ENCODE measurements at regions not wholly inside any gene's neighbourhood (a gene's known extent, or its start where the extent isn't known, plus 50 kb on each side); places are given as distances from the start of the nearest gene placed in this dataset.

DNA sequence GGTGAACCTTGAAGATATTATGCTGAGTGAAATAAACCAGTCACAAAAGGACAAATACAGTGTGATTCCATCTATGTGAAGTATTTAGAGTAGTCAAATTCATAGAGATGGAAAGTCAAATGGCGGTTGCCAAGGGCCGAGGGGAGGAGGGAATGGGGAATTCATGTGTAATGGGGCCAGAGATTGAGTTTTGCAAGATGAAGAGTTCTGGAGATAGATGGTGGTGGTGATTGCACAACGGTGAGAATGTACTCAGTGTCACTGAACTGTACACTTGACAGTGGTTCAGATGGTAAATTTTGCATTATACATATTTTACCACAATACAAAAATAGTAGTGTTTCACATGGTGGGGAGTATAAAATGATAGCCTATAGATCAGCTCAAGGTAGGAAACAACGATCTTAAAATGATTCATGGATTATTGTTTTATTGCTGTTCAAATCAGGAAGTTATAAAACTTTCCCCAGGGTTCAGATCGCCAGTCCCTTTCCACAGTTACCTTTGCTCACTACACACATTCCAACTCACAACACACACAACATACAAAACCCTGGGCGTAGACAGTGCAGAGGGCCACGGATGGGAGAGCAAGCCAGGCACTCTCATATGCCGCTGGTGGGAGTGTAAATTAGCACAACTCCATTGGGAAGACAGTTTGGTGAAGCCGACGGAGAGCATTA lies 219.9 kb downstream of the ZIC5 start:
- TF ChIP-seq, protein P1, sequence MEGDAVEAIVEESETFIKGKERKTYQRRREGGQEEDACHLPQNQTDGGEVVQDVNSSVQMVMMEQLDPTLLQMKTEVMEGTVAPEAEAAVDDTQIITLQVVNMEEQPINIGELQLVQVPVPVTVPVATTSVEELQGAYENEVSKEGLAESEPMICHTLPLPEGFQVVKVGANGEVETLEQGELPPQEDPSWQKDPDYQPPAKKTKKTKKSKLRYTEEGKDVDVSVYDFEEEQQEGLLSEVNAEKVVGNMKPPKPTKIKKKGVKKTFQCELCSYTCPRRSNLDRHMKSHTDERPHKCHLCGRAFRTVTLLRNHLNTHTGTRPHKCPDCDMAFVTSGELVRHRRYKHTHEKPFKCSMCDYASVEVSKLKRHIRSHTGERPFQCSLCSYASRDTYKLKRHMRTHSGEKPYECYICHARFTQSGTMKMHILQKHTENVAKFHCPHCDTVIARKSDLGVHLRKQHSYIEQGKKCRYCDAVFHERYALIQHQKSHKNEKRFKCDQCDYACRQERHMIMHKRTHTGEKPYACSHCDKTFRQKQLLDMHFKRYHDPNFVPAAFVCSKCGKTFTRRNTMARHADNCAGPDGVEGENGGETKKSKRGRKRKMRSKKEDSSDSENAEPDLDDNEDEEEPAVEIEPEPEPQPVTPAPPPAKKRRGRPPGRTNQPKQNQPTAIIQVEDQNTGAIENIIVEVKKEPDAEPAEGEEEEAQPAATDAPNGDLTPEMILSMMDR (IDR thresholded peaks at IDR 0.05; ENCODE audit: low read depth, low read length): no peak
- H3K4me3 ChIP-seq (ENCODE audit: low read depth, low read length): no peak overlapping the region

DNA sequence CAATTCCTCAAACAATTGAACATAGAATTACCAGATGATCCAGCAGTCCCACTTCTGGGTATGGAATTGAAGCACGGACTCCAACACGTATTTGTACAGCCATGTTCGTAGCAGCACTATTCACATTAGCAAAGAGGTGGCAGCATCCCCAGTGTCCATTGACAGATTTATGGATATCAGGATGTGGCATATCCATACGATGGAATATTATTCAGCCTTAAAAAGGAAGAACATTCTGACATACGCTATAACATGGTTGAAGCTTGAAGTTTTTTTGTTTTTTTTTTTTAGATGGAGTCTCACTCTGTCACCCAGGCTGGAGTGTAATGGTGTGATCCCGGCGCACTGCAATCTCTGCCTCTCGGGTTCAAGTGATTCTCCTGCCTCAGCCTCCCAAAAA lies 220.6 kb downstream of the ZIC5 start:
- TF ChIP-seq, protein P1 (IDR thresholded peaks at IDR 0.05; ENCODE audit: low read depth, low read length): no peak
- no peak overlapping the region for H3K4me3 ChIP-seq (ENCODE audit: low read depth, low read length)

DNA sequence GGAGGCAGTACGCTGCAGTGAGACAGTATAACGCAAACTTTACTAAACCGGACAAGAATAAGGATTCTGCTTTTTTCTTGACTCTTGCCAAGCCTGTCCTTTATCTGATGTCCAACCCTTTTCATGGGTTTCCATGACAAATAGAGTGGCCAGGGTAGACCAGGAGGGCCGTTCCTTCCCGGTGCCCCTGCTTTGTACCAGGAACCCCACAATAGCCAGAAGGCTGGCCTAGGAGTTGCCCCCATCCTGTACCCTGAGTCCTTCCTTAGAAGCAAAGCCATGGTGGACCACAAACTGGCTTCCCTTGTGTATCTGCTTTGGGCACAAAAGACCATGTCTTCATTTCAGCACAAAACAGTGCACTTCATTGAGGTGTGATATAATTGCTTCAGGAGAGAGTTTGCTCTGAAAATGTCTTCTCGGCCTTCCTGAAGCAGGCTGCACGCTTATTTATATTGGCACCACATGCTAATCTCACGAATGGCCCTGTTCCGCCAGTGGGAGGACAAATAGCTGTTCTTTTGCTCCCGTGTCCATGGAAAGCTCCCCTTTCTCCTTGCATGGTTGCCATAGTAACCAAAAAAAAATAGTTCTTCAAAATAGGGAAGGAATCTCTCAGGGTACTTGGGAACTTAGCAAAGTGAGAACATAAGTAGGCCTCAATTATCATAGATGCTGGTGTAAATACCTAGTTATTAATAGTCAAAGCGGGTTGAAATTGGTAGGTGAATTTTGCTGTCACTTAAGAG lies 222.1 kb downstream of the ZIC5 start:
- TF ChIP-seq, protein P1 (IDR thresholded peaks at IDR 0.05; ENCODE audit: low read depth, low read length): no peak
- H3K4me3 ChIP-seq (ENCODE audit: low read depth, low read length): no peak overlapping the region

DNA sequence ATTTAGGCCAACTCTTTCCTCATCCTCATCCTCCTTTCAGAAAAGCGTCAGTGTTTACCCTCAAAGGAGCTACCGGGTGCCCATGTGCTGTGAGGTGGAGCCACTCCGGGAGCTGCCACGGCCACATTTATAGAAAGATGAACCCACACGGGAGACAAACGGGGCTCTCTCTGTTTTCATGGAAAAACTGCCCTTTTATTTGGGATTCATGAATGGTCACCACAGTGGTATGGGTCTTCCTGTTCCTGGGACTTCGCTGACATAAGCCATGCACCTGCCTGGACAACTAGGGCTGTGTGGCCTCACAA lies 224.2 kb downstream of the ZIC5 start:
- TF ChIP-seq, protein P1 (IDR thresholded peaks at IDR 0.05; ENCODE audit: low read depth, low read length): no peak
- no peak overlapping the region for H3K4me3 ChIP-seq (ENCODE audit: low read depth, low read length)

DNA sequence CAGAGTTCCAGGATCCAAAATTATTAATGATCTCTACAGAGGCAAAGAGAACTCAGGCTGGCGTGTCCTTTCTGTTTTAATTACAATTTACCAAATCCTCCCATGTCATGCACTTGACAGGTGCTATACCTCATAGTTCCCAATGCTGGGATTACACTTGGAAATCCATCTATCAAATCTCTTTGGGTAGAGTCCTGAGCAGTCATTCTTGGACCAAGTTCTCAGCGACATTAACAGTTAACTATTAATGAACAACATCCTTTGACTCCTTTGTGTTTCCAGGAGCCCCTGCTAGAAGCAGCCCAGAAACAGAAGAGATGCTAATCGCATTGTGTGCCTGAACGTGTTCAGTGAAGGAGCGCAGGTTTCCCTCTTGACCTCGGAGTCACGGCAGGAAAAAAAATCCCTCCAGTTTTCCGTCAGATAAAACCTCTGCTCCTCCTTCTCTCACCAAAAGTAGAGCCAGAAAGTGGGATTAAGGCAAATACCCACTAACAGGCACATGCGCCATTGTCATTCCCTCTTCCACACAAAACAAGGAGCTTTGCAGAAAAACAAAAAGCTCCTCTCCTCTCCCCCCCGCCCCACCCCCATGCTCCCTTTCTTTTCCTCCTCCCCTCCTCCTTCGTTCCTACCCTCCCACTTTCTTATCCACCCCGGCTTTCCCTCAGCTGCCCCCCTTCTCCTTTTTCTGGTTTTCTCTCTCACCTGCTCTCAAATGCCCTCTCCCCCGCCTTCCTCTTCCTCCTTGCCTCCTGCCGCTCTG lies 224.7 kb downstream of the ZIC5 start:
- no peak overlapping the region for H3K4me3 ChIP-seq (ENCODE audit: low read depth, low read length)
- TF ChIP-seq, protein P1 (IDR thresholded peaks at IDR 0.05; ENCODE audit: low read depth, low read length): no peak

DNA sequence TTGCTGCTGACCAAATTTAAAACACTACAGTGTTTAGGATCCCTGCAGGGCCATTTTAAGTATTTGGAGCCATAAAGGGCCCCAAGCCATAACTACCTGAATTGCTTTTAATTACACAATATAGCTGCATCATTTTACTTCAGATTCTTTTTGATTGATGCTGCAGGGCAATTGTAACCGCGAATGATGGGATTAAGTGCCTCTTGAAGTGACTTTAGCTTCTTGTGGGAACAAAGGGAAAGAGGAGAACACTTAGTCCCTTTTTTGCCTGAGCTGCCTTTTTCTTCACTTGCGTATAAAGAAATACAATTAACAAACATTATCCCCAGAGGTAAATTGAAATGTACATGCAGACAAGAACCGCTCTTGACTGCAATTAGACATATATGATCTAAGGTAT lies 228.5 kb downstream of the ZIC5 start:
- no peak overlapping the region for H3K4me3 ChIP-seq (ENCODE audit: low read depth, low read length)
- TF ChIP-seq, protein P1 (IDR thresholded peaks at IDR 0.05; ENCODE audit: low read depth, low read length): no peak

DNA sequence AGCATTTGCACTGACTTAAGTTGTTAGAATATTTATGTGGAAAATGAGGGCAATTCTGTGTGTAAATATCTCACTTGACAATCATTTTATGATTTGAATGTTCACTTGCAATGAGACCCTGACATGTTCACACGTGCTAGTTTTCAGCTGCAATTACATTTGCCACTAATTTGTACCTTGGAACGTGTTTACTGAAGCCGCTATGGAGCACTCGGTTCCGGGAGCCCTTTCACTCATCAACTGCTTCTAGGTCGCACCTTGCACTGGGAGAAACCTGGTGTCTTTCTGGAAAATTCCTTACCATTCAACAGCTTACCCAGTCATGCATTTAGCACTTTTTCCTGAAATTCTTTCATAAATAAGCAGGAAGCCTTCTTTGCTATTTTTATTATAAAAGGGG lies 229.6 kb downstream of the ZIC5 start:
- no peak overlapping the region for H3K4me3 ChIP-seq (ENCODE audit: low read depth, low read length)
- TF ChIP-seq, protein P1 (IDR thresholded peaks at IDR 0.05; ENCODE audit: low read depth, low read length): no peak

Data from WI38 (cell line).